Subcutaneous abdominal adipose tissue (tissue), 5 donors: ENCODE measurements at regions not wholly inside any gene's neighbourhood (a gene's known extent, or its start where the extent isn't known, plus 50 kb on each side); places are given as distances from the start of the nearest gene placed in this dataset.
"Not testable (repeated sequence)": the region's sequence is repeated elsewhere in the genome, so short reads cannot be mapped to it uniquely, and the experiment has no call there.

ENCODE experiments used
- H3K27ac ChIP-seq: one replicate; pipeline ENCODE4 v1.7.0; 2013; ENCODE audit warnings: low read depth, mild to moderate bottlenecking, inconsistent platforms, low read length, moderate library complexity
- H3K27me3 ChIP-seq, 5 donors: one replicate each; pipeline ENCODE4 v1.7.0; 2013; ENCODE audit warnings: low read length in 5 of 5, inconsistent platforms in 1 of 5; ENCODE audit not compliant: control insufficient read depth in 5 of 5, insufficient read depth in 4 of 5
- H3K36me3 ChIP-seq, 5 donors: one replicate each; pipeline ENCODE4 v1.7.0; 2013; ENCODE audit warnings: low read length in 5 of 5; ENCODE audit not compliant: control insufficient read depth in 5 of 5, insufficient read depth in 5 of 5
- H3K4me1 ChIP-seq, 5 donors: one replicate each; pipeline ENCODE4 v1.7.0; 2013; ENCODE audit warnings: low read length in 5 of 5, mild to moderate bottlenecking in 3 of 5, moderate library complexity in 1 of 5; ENCODE audit not compliant: control insufficient read depth in 5 of 5, insufficient read depth in 5 of 5
- H3K4me3 ChIP-seq, 5 donors: one replicate each; pipeline ENCODE4 v1.7.0; 2013; ENCODE audit warnings: low read length in 5 of 5, low read depth in 1 of 5
- H3K9ac ChIP-seq, 5 donors: one replicate each; pipeline ENCODE4 v1.7.0; 2013; ENCODE audit warnings: low read length in 5 of 5, mild to moderate bottlenecking in 4 of 5, moderate library complexity in 3 of 5
- H3K9me3 ChIP-seq, 5 donors: one replicate each; pipeline ENCODE4 v1.7.0; 2013; ENCODE audit warnings: low read length in 5 of 5; ENCODE audit not compliant: control insufficient read depth in 5 of 5
- donor health status: healthy.
- donor health status: healthy.
- donor health status: healthy.
- donor health status: healthy.
- donor health status: healthy.

GRCh38 chrX:39260965-39261364, 459.7 kb downstream of the MID1IP1 start:
- H3K27me3 ChIP-seq = peaks cover 0 to 9% (median 4%) of the 10 kb centered on the region in 5 donors
- no peaks in the 10 kb centered on the region for H3K36me3 ChIP-seq
- H3K9me3 ChIP-seq = peaks cover 0 to 12% (median 12%) of the 10 kb centered on the region in 5 donors
- no peak overlapping the region for H3K27ac ChIP-seq
- no peaks in the 10 kb centered on the region for H3K4me1 ChIP-seq
- no peak overlapping the region for H3K4me3 ChIP-seq
- H3K9ac ChIP-seq = no peak overlapping the region

GRCh38 chrX:39261446-39262147, 460.3 kb downstream of the MID1IP1 start:
- Histone ChIP-seq H3K4me3 (no peak overlapping the region), H3K36me3 (no peaks in the 10 kb centered on the region), H3K27me3 (peaks cover 0 to 9% (median 4%) of the 10 kb centered on the region in 5 donors), H3K9ac (no peak overlapping the region), H3K27ac (no peak overlapping the region), H3K9me3 (peaks cover 0 to 12% (median 12%) of the 10 kb centered on the region in 5 donors), H3K4me1 (no peaks in the 10 kb centered on the region)

DNA sequence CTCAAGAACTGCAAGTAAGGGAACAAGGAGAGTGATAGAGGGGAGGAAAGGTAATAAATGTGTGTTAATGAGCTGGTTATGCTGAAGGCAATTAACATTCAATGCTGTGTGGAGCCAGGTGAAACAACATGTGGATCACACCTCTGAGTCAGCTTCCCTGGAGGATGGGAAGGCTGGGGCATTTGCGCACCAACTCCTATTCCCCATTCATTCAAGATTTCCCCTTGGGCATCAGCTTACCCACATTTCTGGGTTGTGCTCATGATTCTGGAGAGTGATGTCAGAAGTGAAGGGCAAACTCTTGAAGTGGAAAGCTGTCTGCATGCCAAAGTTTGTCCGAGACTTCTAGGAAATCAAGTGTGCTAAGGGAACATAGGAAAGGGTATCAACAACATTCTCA, 461.4 kb downstream of the MID1IP1 start:
- Histone ChIP-seq H3K27ac (no peak overlapping the region), H3K4me3 (no peak overlapping the region), H3K9me3 (peaks cover 0 to 14% (median 12%) of the 10 kb centered on the region in 5 donors), H3K4me1 (no peaks in the 10 kb centered on the region), H3K9ac (no peak overlapping the region), H3K27me3 (peaks cover 0 to 9% (median 4%) of the 10 kb centered on the region in 5 donors), H3K36me3 (no peaks in the 10 kb centered on the region)

DNA sequence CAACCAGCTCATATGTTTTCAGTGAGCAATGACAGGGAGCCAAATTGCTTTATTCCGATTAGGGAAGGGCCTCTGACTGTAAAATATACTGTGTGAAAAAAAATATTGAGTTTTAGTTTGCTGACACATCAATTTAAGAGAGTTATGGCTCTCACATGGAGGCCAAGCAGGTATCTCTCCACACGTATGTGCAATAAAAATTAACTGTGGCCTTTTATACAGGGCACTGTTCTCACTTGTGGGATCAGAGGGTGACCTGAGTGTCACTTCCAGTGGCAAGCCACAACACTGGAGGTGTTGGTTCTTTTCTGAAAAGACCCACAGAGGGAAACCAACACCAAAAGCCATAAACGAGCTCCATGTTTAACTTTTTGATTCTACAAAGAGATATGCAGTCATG, 462.8 kb downstream of the MID1IP1 start:
- no peaks in the 10 kb centered on the region for H3K36me3 ChIP-seq
- H3K9me3 ChIP-seq = peaks cover 0 to 14% (median 12%) of the 10 kb centered on the region in 5 donors
- no peak overlapping the region for H3K27ac ChIP-seq
- no peak overlapping the region for H3K9ac ChIP-seq
- H3K27me3 ChIP-seq = peaks cover 0 to 9% (median 3%) of the 10 kb centered on the region in 5 donors
- H3K4me3 ChIP-seq = no peak overlapping the region
- H3K4me1 ChIP-seq = no peaks in the 10 kb centered on the region

DNA sequence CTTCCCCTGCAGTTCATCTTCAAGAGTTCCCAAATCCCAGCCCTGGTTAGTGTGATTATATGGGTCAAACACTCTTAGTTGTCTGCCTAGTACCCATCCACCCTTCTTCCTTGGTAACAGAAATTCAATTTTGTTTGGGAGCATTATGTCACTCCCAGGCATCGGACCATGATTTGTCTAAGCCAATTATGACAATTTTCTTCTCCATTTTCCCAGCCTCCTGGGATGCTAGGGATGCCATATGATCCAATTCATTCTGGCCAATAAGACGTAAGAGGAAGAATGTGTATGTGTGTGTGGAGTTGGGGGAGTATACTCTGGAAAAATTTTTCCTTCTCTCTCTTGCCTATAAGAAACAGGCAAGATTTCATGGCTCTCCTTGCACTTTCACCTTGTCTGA, 465.9 kb downstream of the MID1IP1 start:
- Histone ChIP-seq H3K9ac (no peak overlapping the region), H3K9me3 (peaks cover 0 to 14% (median 12%) of the 10 kb centered on the region in 5 donors), H3K27ac (no peak overlapping the region), H3K27me3 (peaks cover 0 to 5% (median 0%) of the 10 kb centered on the region in 5 donors), H3K4me1 (no peaks in the 10 kb centered on the region), H3K36me3 (no peaks in the 10 kb centered on the region), H3K4me3 (no peak overlapping the region)

GRCh38 chrX:39268207-39268606, 466.9 kb downstream of the MID1IP1 start:
- H3K9me3 ChIP-seq = peaks cover 0 to 14% (median 12%) of the 10 kb centered on the region in 5 donors
- no peak overlapping the region for H3K4me3 ChIP-seq
- no peak overlapping the region for H3K9ac ChIP-seq
- no peaks in the 10 kb centered on the region for H3K4me1 ChIP-seq
- H3K27me3 ChIP-seq = no peaks in the 10 kb centered on the region
- no peak overlapping the region for H3K27ac ChIP-seq
- H3K36me3 ChIP-seq = no peaks in the 10 kb centered on the region

GRCh38 chrX:39275500-39276068, 474.3 kb downstream of the MID1IP1 start:
- H3K4me1 ChIP-seq = no peaks in the 10 kb centered on the region
- no peak overlapping the region for H3K27ac ChIP-seq
- peaks cover 0 to 2% (median under 1%) of the 10 kb centered on the region in 5 donors for H3K27me3 ChIP-seq
- no peak overlapping the region for H3K4me3 ChIP-seq
- no peak overlapping the region for H3K9ac ChIP-seq
- H3K36me3 ChIP-seq = no peaks in the 10 kb centered on the region
- peaks cover 0 to under 1% (median 0%) of the 10 kb centered on the region in 5 donors for H3K9me3 ChIP-seq

- not testable (repeated sequence) for H3K27ac ChIP-seq, H3K9ac ChIP-seq, H3K4me3 ChIP-seq, H3K36me3 ChIP-seq, H3K27me3 ChIP-seq, H3K4me1 ChIP-seq
- H3K9me3 ChIP-seq = peaks cover 2 to 15% (median 12%) of the 10 kb centered on the region in 5 donors
Measured at GRCh38 chrX:39277685-39278390, 476.6 kb downstream of the MID1IP1 start.

GRCh38 chrX:39283239-39283638, 482.0 kb downstream of the MID1IP1 start:
- Histone ChIP-seq H3K27me3 (peaks cover 0 to 7% (median 4%) of the 10 kb centered on the region in 5 donors), H3K36me3 (no peaks in the 10 kb centered on the region), H3K9me3 (peaks cover 13 to 36% (median 28%) of the 10 kb centered on the region in 5 donors), H3K27ac (no peak overlapping the region), H3K4me1 (no peaks in the 10 kb centered on the region), H3K9ac (no peak overlapping the region), H3K4me3 (no peak overlapping the region)

DNA sequence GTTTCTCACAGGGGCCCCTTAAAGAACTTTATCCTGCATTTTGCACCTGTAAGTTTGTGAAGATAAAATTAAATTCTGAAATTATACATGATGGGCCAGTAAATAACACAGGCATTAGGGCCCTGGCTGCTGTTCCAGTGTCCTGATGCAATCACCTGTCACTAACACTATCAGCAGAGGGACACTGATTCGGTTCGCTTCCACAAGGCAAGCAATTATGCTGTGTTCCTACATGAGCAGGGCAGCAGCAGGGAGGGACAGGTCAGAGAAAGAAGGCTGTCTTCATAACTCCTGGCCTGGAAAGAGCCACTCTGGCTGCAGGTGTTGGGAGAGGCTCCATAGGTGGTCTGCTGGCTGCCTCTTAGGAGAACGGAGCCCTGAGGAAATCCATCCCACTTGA, 487.3 kb downstream of the MID1IP1 start:
- no peak overlapping the region for H3K27ac ChIP-seq
- H3K36me3 ChIP-seq = no peaks in the 10 kb centered on the region
- H3K4me1 ChIP-seq = no peaks in the 10 kb centered on the region
- H3K4me3 ChIP-seq = no peak overlapping the region
- peaks cover 4 to 14% (median 12%) of the 10 kb centered on the region in 5 donors for H3K9me3 ChIP-seq
- H3K9ac ChIP-seq = no peak overlapping the region
- peaks cover 0 to 11% (median 4%) of the 10 kb centered on the region in 5 donors for H3K27me3 ChIP-seq
